ENCODE measurements at regions not wholly inside any gene's neighbourhood (a gene's known extent, or its start where the extent isn't known, plus 50 kb on each side); places are given as distances from the start of the nearest gene placed in this dataset.

- BruUV-seq (replicated peaks) = no TSS peak
- H3K27me3 ChIP-seq (ENCODE audit: control insufficient read depth, insufficient read depth, low read length) = no peaks in the 10 kb centered on the region
- no peaks in the 10 kb centered on the region for H3K36me3 ChIP-seq (ENCODE audit: control insufficient read depth, insufficient read depth, low read length)
- intact Hi-C loops (cut with micrococcal nuclease; ENCODE audit: unreplicated experiment) (no loop called here), in situ Hi-C loops (cut with HindIII; ENCODE audit: low pct_unique_long_range_greater_than_20kb, low sequenced_read_pairs) (no loop called here)
- CTCF ChIA-PET = no interaction called here
- H3K27ac ChIP-seq (ENCODE audit: low read length) = no peak overlapping the region
- POLR2A ChIA-PET = no interaction called here
- no peak for ATAC-seq
- no peaks in the 10 kb centered on the region for H3K4me1 ChIP-seq (ENCODE audit: control insufficient read depth, insufficient read depth, low read length)
- no peak overlapping the region for H3K4me3 ChIP-seq (ENCODE audit: low read depth in 2 of 2, low read length in 2 of 2)
- TF ChIP-seq, protein P1, sequence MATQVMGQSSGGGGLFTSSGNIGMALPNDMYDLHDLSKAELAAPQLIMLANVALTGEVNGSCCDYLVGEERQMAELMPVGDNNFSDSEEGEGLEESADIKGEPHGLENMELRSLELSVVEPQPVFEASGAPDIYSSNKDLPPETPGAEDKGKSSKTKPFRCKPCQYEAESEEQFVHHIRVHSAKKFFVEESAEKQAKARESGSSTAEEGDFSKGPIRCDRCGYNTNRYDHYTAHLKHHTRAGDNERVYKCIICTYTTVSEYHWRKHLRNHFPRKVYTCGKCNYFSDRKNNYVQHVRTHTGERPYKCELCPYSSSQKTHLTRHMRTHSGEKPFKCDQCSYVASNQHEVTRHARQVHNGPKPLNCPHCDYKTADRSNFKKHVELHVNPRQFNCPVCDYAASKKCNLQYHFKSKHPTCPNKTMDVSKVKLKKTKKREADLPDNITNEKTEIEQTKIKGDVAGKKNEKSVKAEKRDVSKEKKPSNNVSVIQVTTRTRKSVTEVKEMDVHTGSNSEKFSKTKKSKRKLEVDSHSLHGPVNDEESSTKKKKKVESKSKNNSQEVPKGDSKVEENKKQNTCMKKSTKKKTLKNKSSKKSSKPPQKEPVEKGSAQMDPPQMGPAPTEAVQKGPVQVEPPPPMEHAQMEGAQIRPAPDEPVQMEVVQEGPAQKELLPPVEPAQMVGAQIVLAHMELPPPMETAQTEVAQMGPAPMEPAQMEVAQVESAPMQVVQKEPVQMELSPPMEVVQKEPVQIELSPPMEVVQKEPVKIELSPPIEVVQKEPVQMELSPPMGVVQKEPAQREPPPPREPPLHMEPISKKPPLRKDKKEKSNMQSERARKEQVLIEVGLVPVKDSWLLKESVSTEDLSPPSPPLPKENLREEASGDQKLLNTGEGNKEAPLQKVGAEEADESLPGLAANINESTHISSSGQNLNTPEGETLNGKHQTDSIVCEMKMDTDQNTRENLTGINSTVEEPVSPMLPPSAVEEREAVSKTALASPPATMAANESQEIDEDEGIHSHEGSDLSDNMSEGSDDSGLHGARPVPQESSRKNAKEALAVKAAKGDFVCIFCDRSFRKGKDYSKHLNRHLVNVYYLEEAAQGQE (IDR thresholded peaks at IDR 0.05; ENCODE audit: insufficient read depth in 1 of 2, low read depth in 2 of 2, low read length in 1 of 2) = no peak
- TF ChIP-seq SIN3A (IDR thresholded peaks at IDR 0.05; ENCODE audit: borderline replicate concordance, insufficient read depth, low read depth, low read length) (no peak), POLR2AphosphoS5 (IDR thresholded peaks at IDR 0.05; ENCODE audit: low read depth, low read length) (no peak)
- H3K9me3 ChIP-seq (ENCODE audit: control insufficient read depth, insufficient read depth, low read depth, low read length) = no peaks in the 10 kb centered on the region
- no peak for DNase-seq (ENCODE audit: low read depth, low spot score)
Measured at GRCh38 chr4:106647451-106647850, 278.9 kb upstream of the GIMD1 start.

DNA sequence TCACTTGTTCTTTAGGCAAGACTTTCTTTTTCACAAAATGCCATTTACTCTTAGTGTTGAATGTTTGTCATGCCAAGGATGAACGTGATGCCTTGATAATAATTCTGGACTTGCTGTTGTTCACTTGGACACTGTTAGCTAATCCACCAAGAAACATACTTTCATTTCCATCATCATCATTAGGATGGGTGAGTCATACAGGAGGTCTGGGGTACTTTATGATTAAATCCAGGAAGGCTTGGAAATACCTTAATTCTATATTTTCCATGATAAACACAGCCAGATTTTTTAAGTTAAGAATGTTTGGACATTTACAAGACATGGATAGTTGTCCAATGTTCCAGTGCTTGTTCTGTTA is 260.7 kb upstream of the GIMD1 start:
- Histone ChIP-seq H3K36me3 (ENCODE audit: control insufficient read depth, insufficient read depth, low read length) (no peaks in the 10 kb centered on the region), H3K4me1 (ENCODE audit: control insufficient read depth, insufficient read depth, low read length) (no peaks in the 10 kb centered on the region), H3K27ac (ENCODE audit: low read length) (no peak overlapping the region), H3K4me3 (ENCODE audit: low read depth in 2 of 2, low read length in 2 of 2) (no peak overlapping the region), H3K27me3 (ENCODE audit: control insufficient read depth, insufficient read depth, low read length) (no peaks in the 10 kb centered on the region), H3K9me3 (ENCODE audit: control insufficient read depth, insufficient read depth, low read depth, low read length) (no peaks in the 10 kb centered on the region)
- intact Hi-C loops (cut with micrococcal nuclease; ENCODE audit: unreplicated experiment) (no loop called here), in situ Hi-C loops (cut with HindIII; ENCODE audit: low pct_unique_long_range_greater_than_20kb, low sequenced_read_pairs) (no loop called here)
- DNase-seq (ENCODE audit: low read depth, low spot score) (no peak), ATAC-seq (no peak)
- BruUV-seq (replicated peaks) = no TSS peak
- CTCF ChIA-PET = no interaction called here
- TF ChIP-seq CTCF (IDR thresholded peaks at IDR 0.05) = no peak
- no peak for TF ChIP-seq TCF7L2 (IDR thresholded peaks at IDR 0.05; ENCODE audit: low read depth, low read length)
- TF ChIP-seq, protein P1 (IDR thresholded peaks at IDR 0.05; ENCODE audit: insufficient read depth in 1 of 2, low read depth in 2 of 2, low read length in 1 of 2) = no peak
- TF ChIP-seq POLR2AphosphoS5 (IDR thresholded peaks at IDR 0.05; ENCODE audit: low read depth, low read length) = no peak
- TF ChIP-seq SIN3A (IDR thresholded peaks at IDR 0.05; ENCODE audit: borderline replicate concordance, insufficient read depth, low read depth, low read length) = no peak
- POLR2A ChIA-PET = no interaction called here

Data from Panc1 (cell line).